Kasumi-1 (cell line): ENCODE measurements at regions not wholly inside any gene's neighbourhood (a gene's known extent, or its start where the extent isn't known, plus 50 kb on each side); places are given as distances from the start of the nearest gene placed in this dataset.
"Not testable (repeated sequence)": the region's sequence is repeated elsewhere in the genome, so short reads cannot be mapped to it uniquely, and the experiment has no call there.

Source experiments
- DNase-seq, 2 experiments: peaks; one replicate each; lab custom pipeline; 2025; lab: John Stamatoyannopoulos, UW

DNA sequence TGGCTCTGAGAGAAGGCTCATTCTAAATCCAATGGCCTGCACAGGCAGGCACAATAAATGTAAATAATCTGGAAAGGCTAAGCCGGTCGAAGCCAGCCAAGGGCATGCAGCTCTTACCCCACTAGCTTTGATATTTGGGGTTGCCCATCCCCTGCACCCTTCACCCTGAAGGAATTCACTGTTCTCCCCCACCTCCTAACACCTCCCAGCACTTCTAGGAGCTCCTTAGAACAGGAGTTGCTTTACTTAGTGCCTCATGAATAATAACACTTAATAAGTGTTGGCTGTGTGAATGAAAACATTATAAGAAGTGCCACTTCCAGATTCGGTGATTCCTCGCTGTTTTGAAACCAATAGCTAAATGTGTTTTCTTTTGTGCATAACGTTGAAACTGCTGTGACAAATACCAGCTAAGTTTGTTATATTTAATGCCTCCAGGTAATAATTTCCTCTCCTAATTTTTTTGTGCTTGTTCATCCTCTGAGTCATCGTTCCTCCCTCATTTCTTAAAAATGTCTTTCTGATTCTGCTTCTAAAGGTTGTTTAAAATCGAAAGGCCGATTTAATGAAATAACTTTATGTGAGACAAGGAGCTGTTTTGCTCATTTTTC lies 458.8 kb downstream of the METTL4 start:
- DNase-seq: no peak

GRCh38 chr18:2114289-2114688 lies 457.0 kb downstream of the METTL4 start:
- no peak for DNase-seq

DNA sequence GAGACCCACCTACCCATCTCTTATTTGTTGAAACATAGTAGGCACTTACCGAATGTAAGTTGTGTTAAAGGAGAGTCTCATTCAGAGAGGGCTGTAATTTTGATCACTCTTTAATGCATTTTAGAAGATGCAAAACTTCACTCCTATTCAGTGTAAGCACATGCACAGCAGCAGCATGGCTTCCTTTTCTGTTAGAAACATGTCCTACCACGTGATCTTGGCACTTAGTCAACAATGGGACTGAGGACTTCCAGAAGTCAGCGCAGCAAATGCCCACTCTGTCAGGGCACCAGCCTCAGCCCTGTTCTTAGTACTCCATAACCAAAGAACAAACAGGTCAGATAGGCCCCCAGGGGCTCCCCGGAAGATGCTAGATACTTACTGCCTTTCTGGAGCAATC lies 456.5 kb downstream of the METTL4 start:
- no peak for DNase-seq

GRCh38 chr18:2121224-2121623 lies 450.1 kb downstream of the METTL4 start:
- peak in 1 of 2 experiments; percentile 24 for DNase-seq

GRCh38 chr18:2123077-2123476 lies 448.2 kb downstream of the METTL4 start:
- DNase-seq: no peak

- DNase-seq: no peak
Measured at GRCh38 chr18:2134364-2134763, 436.9 kb downstream of the METTL4 start.

DNA sequence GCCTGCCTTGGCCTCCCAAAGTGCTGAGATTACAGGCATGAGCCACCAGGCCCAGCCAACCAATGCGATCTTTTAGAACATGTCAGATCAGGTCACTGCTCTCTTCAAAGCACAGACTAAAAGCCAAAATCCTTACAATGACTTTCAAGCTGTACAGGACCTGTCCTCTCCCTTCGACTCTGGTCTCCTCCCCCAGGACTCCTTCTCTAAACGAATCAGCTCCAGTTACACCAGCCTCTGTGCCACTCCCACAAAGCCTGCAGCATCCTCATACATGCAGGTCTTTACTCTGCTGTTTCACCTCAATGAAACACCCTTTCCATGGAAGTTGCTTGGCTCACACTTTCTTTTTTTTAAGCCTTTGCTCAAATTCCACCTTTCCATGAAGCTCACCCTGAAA lies 436.0 kb downstream of the METTL4 start:
- no peak for DNase-seq

- no peak for DNase-seq
Measured at GRCh38 chr18:2138552-2138951, 432.8 kb downstream of the METTL4 start.

DNA sequence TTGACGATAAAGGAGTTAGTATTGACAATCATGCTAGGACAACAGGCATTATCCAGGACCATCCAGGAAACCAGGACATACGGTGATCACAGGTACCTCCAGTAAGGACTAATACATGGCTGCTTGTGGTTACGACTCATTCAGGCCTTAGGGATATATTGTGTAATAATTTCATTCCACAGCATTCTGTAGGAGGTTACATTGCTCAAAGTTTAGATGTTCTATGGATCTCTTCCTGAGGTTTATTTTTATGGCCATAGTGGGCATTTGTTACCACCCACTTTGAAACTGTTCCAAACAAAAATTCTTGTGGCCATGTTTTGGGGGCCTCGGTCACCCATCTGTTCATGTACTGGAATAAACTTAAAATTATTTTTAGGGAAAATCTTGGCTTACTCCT lies 431.6 kb downstream of the METTL4 start:
- no peak for DNase-seq

DNA sequence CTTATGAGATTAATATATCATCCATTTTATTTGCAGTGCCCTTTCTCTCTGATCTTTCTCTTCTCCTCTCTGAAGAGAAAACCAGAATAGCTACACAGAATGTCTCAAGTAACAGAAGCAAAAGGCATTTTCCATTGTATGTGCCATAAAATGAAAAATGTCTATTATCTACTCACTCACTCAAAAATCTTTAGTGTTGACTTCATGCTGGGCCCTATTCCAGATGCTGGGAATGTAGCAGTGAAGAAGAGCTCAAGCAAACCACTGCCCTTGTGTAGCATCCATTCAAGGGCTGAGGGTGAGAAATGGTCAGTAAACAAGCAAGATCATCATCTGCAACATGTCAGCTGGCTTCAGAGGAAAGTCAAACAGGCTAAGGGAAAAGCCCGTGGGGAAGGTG lies 427.7 kb downstream of the METTL4 start:
- no peak for DNase-seq

GRCh38 chr18:2144811-2145210 lies 426.5 kb downstream of the METTL4 start:
- no peak for DNase-seq

DNA sequence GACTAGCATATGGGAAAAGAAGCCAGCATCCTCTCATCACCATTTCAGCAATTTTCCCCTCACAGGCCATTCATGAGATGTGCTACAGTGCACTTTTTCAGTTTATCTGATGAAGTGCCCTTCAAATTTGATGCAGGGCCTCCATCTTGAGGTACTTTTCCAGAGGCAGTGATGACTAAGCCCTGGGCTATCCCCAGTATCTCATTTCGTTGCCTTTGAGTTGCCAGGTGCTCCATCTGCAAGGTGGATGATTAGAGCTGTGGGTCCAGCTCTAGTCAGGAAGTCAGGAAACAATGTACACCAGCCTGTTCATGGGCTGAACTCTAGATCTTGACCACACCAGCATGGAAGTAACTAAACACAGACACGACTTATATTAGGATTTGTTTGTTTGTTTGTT lies 425.2 kb downstream of the METTL4 start:
- no peak for DNase-seq

- no peak for DNase-seq
Measured at GRCh38 chr18:2146754-2147153, 424.6 kb downstream of the METTL4 start.

DNA sequence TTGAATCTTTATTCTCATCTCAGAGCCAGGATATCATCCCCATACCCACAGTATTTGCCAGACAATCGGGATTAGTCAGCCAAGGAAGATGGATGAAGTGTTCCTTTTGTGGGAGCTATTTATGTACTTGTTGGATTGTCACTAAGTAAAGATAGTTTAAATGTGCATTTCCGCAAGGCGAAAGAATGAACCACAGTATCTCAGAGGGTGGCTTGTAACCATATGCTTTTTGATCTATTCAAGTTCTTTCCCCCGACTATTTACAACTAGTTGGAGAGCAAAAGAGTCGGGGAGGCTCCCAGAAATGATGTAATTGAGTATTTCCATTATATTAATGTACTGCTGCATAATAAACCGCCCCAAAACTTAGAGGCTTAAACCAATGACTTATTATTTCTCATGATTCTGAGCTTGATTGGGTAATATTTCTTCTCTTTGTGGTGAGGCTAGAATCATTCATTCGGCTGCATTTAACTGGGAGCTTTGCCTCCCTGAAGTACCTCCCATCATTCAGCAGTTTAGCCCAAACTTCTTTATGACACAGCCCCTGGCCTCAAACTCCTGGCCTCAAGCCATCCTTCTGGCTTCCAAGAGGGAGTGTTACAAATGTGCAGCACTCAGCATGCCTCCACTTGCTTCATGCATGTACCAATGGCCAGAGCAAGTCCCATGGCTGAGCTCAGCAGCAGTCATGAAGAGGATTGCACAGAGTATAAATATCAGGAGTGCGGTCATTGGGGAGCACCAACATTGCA lies 423.7 kb downstream of the METTL4 start:
- DNase-seq: no peak

GRCh38 chr18:2148823-2149222 lies 422.5 kb downstream of the METTL4 start:
- DNase-seq: no peak

DNA sequence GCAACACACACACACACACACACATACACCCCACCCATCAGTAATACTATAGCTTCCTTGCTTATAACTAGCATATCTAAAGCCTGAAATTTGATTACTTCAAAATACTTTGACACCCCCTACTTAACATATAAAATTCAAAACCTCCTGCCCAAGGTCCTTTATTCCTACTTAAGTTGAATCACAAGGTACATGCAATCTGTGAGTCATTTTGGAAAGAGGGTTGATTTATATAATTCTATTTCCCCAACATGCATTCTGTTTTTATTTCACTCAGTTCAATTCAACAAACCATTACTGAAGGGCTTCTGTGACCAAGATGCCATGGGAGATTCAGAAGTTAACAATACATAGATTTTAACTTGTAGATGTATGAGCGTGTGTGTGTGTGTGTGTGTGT lies 420.7 kb downstream of the METTL4 start:
- DNase-seq: no peak

DNA sequence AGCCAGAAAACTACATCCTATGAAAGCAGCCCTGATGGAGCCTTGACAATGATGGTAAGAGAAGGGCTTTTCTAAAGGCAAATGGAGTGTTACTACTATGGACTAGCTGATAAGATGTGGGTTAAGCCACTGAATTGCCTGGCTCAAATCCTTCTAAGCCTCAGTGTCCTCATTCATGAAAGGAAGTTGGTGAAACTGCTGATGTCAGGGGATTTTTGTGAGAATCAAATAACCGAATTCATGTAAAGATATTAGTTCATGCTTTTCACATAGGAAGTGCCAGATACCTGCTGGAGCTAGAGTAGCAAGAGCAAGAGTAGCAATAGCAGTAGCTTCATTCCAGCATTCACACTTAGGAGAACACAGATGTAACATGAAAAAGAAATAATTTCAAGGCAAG lies 417.0 kb downstream of the METTL4 start:
- DNase-seq: no peak

GRCh38 chr18:2164644-2165550 lies 406.4 kb downstream of the METTL4 start:
- DNase-seq: no peak

GRCh38 chr18:2166876-2167275 lies 404.4 kb downstream of the METTL4 start:
- not testable (repeated sequence) for DNase-seq

DNA sequence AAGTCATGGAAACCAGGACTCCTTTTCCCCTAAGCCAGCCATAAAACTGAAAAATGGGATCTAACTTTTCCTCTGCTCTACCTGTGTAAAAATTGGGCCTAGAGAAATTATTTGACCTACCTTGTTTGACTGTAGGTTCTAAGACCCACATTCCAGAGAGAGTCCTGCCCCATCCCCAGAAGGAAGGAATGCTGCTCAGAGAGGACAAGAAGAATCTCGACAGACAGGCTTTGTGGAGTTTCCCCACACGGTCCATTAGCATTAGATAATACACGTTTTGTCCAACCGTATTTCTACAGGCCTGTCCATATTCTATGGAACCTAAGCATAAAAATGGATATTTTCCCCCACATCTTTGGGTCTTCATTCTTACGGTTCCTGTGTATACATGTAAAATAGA lies 403.3 kb downstream of the METTL4 start:
- DNase-seq: no peak

GRCh38 chr18:2169656-2170055 lies 401.6 kb downstream of the METTL4 start:
- DNase-seq: no peak

DNA sequence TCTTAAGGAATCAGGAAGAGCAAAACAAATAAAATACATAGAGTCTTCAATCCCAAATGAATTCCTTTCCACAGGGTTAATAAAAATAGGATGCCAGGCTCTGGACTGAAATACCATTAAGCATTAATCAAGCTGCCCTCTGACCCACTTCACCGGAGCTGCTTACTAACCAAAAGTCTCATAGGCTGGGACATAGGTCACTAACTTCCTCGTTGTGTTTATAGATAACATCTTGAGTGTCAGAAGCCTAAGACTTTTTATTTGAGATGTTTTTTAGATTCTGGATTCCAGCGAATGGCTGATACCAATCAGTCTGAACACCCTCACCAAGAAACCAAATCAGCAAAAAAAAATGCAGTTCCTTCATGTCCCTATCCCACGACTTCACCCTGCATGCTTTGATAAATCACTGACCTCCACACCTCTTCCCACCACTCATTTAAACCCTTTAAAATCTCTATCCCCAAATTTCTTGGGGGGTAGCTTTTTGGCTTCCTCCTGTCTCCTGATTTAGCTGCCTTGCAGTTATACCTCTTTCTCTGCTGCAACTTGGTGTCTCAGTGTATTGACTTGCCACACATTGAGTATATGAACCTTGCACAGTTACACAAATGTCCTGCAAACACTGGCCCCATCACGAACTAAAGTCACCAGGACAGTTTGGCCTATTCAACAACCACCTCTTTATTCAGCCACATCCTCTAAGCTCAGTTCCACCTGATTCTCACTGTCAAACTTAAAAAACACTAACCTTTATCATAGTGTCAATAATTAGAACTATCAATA lies 399.3 kb downstream of the METTL4 start:
- no peak for DNase-seq
